Keratinocyte (primary cell): ENCODE measurements at regions not wholly inside any gene's neighbourhood (a gene's known extent, or its start where the extent isn't known, plus 50 kb on each side); places are given as distances from the start of the nearest gene placed in this dataset.

ENCODE experiments used
- DNase-seq: peaks from one replicate; pipeline ENCODE4 v3.0.0-alpha.2; 2011; ENCODE audit warnings: low read depth, missing footprints, low spot score
- FAIRE-seq: peaks from 2 replicates; lab custom pipeline; 2011; peaks lifted over from hg19 to GRCh38; lab: Jason Lieb, UNC
- H2AFZ ChIP-seq: 2 replicates; pipeline ENCODE4 v1.6.0; 2012; ENCODE audit warnings: low read length, control low read depth, inconsistent platforms; ENCODE audit not compliant: control insufficient read depth
- H3K27ac ChIP-seq: 2 replicates; pipeline ENCODE4 v1.5.1; 2011; ENCODE audit warnings: low read length; ENCODE audit not compliant: control insufficient read depth, insufficient read depth
- H3K27me3 ChIP-seq: 3 replicates; pipeline ENCODE4 v1.6.0; 2011; ENCODE audit warnings: low read length; ENCODE audit not compliant: control insufficient read depth, insufficient read depth; ENCODE audit errors: extremely low read depth
- H3K36me3 ChIP-seq, 2 experiments: 2 replicates in 1 of 2; 3 replicates in 1 of 2; pipeline ENCODE4 v1.5.1; 2011; ENCODE audit warnings: low read length in 2 of 2, mild to moderate bottlenecking in 1 of 2; ENCODE audit not compliant: control insufficient read depth in 2 of 2, insufficient read depth in 2 of 2; ENCODE audit errors: extremely low read depth in 1 of 2
- H3K4me1 ChIP-seq: 3 replicates; pipeline ENCODE4 v1.5.1; 2011; ENCODE audit warnings: low read length; ENCODE audit not compliant: control insufficient read depth, insufficient read depth; ENCODE audit errors: extremely low read depth
- H3K4me2 ChIP-seq: 3 replicates; pipeline ENCODE4 v1.6.0; 2011; ENCODE audit warnings: low read depth, low read length; ENCODE audit not compliant: control insufficient read depth, insufficient read depth; ENCODE audit errors: extremely low read depth
- H3K4me3 ChIP-seq, 3 experiments: fragments of 200-600 bp in 1 of 3; sonication (generic) in 1 of 3; 2 replicates in 2 of 3; 3 replicates in 1 of 3; pipeline ENCODE4 v1.5.1; 2011 to 2016; ENCODE audit warnings: low read length in 3 of 3, mild to moderate bottlenecking in 3 of 3, control low read depth in 2 of 3, inconsistent platforms in 1 of 3, low read depth in 1 of 3, mixed read lengths in 1 of 3, mixed run types in 1 of 3, moderate library complexity in 1 of 3; ENCODE audit not compliant: control insufficient read depth in 2 of 3, insufficient read depth in 2 of 3; ENCODE audit errors: extremely low read depth in 1 of 3
- H3K79me2 ChIP-seq: 2 replicates; pipeline ENCODE4 v1.6.0; 2012; ENCODE audit warnings: low read length; ENCODE audit not compliant: control insufficient read depth, insufficient read depth
- H3K9ac ChIP-seq: 3 replicates; pipeline ENCODE4 v1.6.0; 2011; ENCODE audit warnings: low read length; ENCODE audit not compliant: control insufficient read depth, insufficient read depth; ENCODE audit errors: extremely low read depth
- H3K9me1 ChIP-seq: 3 replicates; pipeline ENCODE4 v1.6.0; 2011; ENCODE audit warnings: low read length; ENCODE audit not compliant: control insufficient read depth, insufficient read depth; ENCODE audit errors: extremely low read depth
- H3K9me3 ChIP-seq: 2 replicates; pipeline ENCODE4 v1.5.1; 2012; ENCODE audit warnings: low read depth, low read length; ENCODE audit not compliant: control insufficient read depth
- H4K20me1 ChIP-seq: 3 replicates; pipeline ENCODE4 v1.6.0; 2011; ENCODE audit warnings: low read length; ENCODE audit not compliant: control insufficient read depth, insufficient read depth; ENCODE audit errors: extremely low read depth
- CTCF ChIP-seq, 3 experiments: IDR thresholded peaks in 1 of 3; conservative IDR thresholded peaks in 1 of 3; optimal IDR thresholded peaks in 1 of 3; 2 replicates in 2 of 3; 3 replicates in 1 of 3; pipeline versions ENCODE3 to v1.5.1; 2011; ENCODE audit warnings: low read length in 3 of 3, mild to moderate bottlenecking in 3 of 3, moderate library complexity in 2 of 3, control low read depth in 1 of 3, inconsistent platforms in 1 of 3; ENCODE audit not compliant: insufficient read depth in 2 of 3; ENCODE audit errors: extremely low read depth in 1 of 3
- EZH2 ChIP-seq: IDR thresholded peaks from one replicate; pipeline ENCODE4 v1.6.1; 2012; ENCODE audit warnings: inconsistent platforms, mild to moderate bottlenecking, low read length, moderate library complexity
- dilution Hi-C: fragments of 300-500 bp; cut with MboI; formaldehyde crosslinking; loops from one replicate; pipeline ENCODE4 v1.7.0; 2020; ENCODE audit warnings: low sequenced_read_pairs; ENCODE audit not compliant: extremely low pct_ligation_motif_present

GRCh38 chr5:91938441-91938840 lies 555.3 kb upstream of the ARRDC3 start:
- Histone ChIP-seq H4K20me1 (no peaks in the 10 kb centered on the region), H3K9ac (no peak overlapping the region), H2AFZ (no peak overlapping the region), H3K36me3 (no peaks in the 10 kb centered on the region), H3K9me1 (no peaks in the 10 kb centered on the region), H3K4me3 (no peak overlapping the region), H3K4me2 (no peak overlapping the region), H3K27ac (no peak overlapping the region), H3K27me3 (no peaks in the 10 kb centered on the region), H3K9me3 (no peaks in the 10 kb centered on the region), H3K79me2 (no peaks in the 10 kb centered on the region), H3K4me1 (no peaks in the 10 kb centered on the region)
- FAIRE-seq (no peak), DNase-seq (no peak)
- dilution Hi-C loops: no loop called here
- TF ChIP-seq EZH2 (no peak), CTCF (optimal IDR thresholded peaks at IDR 0.05 in 1 of 3, IDR thresholded peaks at IDR 0.05 in 1 of 3, conservative IDR thresholded peaks at IDR 0.05 in 1 of 3; ENCODE audit: extremely low read depth in 1 of 3, insufficient read depth in 2 of 3, low read length in 3 of 3) (no peak)

- Histone ChIP-seq H2AFZ (no peak overlapping the region), H3K27me3 (no peaks in the 10 kb centered on the region), H4K20me1 (no peaks in the 10 kb centered on the region), H3K36me3 (no peaks in the 10 kb centered on the region), H3K4me1 (no peaks in the 10 kb centered on the region), H3K9ac (no peak overlapping the region), H3K9me3 (no peaks in the 10 kb centered on the region), H3K79me2 (no peaks in the 10 kb centered on the region), H3K27ac (no peak overlapping the region), H3K4me2 (no peak overlapping the region), H3K9me1 (no peaks in the 10 kb centered on the region), H3K4me3 (no peak overlapping the region)
- dilution Hi-C loops: no loop called here
- FAIRE-seq: no peak
- DNase-seq: no peak
- TF ChIP-seq CTCF (optimal IDR thresholded peaks at IDR 0.05 in 1 of 3, IDR thresholded peaks at IDR 0.05 in 1 of 3, conservative IDR thresholded peaks at IDR 0.05 in 1 of 3; ENCODE audit: extremely low read depth in 1 of 3, insufficient read depth in 2 of 3, low read length in 3 of 3): no peak
- TF ChIP-seq EZH2: no peak
Measured at GRCh38 chr5:91937121-91937520, 554.0 kb upstream of the ARRDC3 start.
